ACC112 (cell line): ENCODE measurements at regions not wholly inside any gene's neighbourhood (a gene's known extent, or its start where the extent isn't known, plus 50 kb on each side); places are given as distances from the start of the nearest gene placed in this dataset.
A peak's percentile ranks its signal among the peaks of the same experiment; 100 is the strongest.

Experiments used
- H2AFZ ChIP-seq: fragments of 200-600 bp; sonication (generic); one replicate; pipeline ENCODE4 v1.6.0; 2017; ENCODE audit warnings: antibody characterized with exemption, low read length; ENCODE audit not compliant: unreplicated experiment
- H3K27ac ChIP-seq: fragments of 200-600 bp; sonication (generic); 2 replicates; pipeline ENCODE4 v1.5.1; 2014; ENCODE audit warnings: low read depth, mild to moderate bottlenecking, antibody characterized with exemption, low read length, moderate library complexity
- H3K27me3 ChIP-seq: fragments of 200-600 bp; sonication (generic); 2 replicates; pipeline ENCODE4 v1.6.1; 2014; ENCODE audit warnings: mild to moderate bottlenecking, antibody characterized with exemption, low read length, moderate library complexity, mixed read lengths; ENCODE audit not compliant: insufficient read depth
- H3K36me3 ChIP-seq: fragments of 200-600 bp; sonication (generic); 2 replicates; pipeline ENCODE4 v1.6.1; 2016; ENCODE audit warnings: mild to moderate bottlenecking, antibody characterized with exemption, low read length, moderate library complexity, mixed read lengths; ENCODE audit not compliant: insufficient read depth
- H3K4me1 ChIP-seq: fragments of 200-600 bp; sonication (generic); one replicate; pipeline ENCODE4 v1.6.1; 2016; ENCODE audit warnings: low read length, mixed read lengths; ENCODE audit not compliant: insufficient read depth, unreplicated experiment, control insufficient read depth
- H3K4me3 ChIP-seq: fragments of 200-600 bp; sonication (generic); 2 replicates; pipeline ENCODE4 v1.5.1; 2014; ENCODE audit warnings: mild to moderate bottlenecking, low read depth, low read length
- H3K79me2 ChIP-seq: fragments of 200-600 bp; sonication (generic); one replicate; pipeline ENCODE4 v1.6.0; 2016; ENCODE audit warnings: low read length; ENCODE audit not compliant: control insufficient read depth, unreplicated experiment, insufficient read depth

GRCh38 chr14:54220704-54221431 is 175.9 kb upstream of the CDKN3 start:
- Histone ChIP-seq H3K4me1 (peaks cover 5% of the 10 kb centered on the region), H3K4me3 (peak overlapping the region; percentile 72), H3K36me3 (no peaks in the 10 kb centered on the region), H3K27me3 (peaks cover 7% of the 10 kb centered on the region; the same call in 1 of the 2 replicates), H3K27ac (no peak overlapping the region), H2AFZ (peak overlapping the region; percentile 68), H3K79me2 (no peaks in the 10 kb centered on the region)

DNA sequence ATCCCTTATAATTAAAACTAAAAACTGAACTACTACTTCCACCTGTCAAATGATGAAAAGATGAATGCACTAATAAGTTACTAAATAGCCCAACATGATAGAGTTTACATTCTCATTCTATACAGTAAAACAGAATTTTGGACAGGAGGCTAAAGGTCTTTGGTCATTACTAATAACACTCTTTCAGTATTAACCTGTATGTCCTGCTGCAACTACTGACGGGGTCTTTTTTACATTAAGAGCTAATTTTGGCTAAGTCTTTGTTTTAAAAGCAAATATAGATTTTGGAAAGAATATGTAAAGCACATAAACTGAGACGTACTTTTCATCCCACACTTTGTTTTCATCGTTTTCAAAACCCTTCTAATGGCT is 175.4 kb upstream of the CDKN3 start:
- Histone ChIP-seq H3K4me3 (no peak overlapping the region), H3K27ac (no peak overlapping the region), H3K36me3 (no peaks in the 10 kb centered on the region), H2AFZ (no peak overlapping the region), H3K79me2 (no peaks in the 10 kb centered on the region), H3K4me1 (peaks cover 5% of the 10 kb centered on the region), H3K27me3 (peaks cover 7% of the 10 kb centered on the region; the same call in 1 of the 2 replicates)

DNA sequence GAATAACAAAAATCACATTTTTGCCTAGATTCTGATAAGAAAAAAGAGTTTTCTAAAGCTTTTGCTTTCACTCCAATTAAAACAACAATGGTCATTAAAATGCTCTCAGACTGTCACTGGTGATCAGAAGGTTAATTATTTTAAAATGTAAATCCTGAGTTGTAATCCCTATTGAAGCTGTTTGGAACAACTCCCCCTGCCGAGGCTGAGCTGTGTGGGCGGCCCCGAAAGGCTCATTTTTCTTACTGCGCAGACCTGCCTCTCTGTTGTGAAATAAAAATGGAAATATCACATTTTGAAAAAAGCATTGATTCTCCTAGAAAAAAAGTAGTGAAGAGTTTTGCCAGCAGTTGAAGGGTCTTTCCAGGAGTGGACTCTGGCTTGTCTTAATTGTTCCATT is 174.8 kb upstream of the CDKN3 start:
- H3K4me1 ChIP-seq: peaks cover 5% of the 10 kb centered on the region
- no peaks in the 10 kb centered on the region for H3K79me2 ChIP-seq
- H3K27me3 ChIP-seq: peaks cover 7% of the 10 kb centered on the region; the same call in 1 of the 2 replicates
- H3K4me3 ChIP-seq: no peak overlapping the region
- H2AFZ ChIP-seq: no peak overlapping the region
- H3K27ac ChIP-seq: no peak overlapping the region
- no peaks in the 10 kb centered on the region for H3K36me3 ChIP-seq

- Histone ChIP-seq H3K36me3 (no peaks in the 10 kb centered on the region), H3K79me2 (no peaks in the 10 kb centered on the region), H3K27ac (no peak overlapping the region), H3K27me3 (peaks cover 7% of the 10 kb centered on the region; the same call in 1 of the 2 replicates), H2AFZ (no peak overlapping the region), H3K4me1 (peaks cover 5% of the 10 kb centered on the region), H3K4me3 (no peak overlapping the region)
Observed at GRCh38 chr14:54223831-54224402, 172.9 kb upstream of the CDKN3 start.

DNA sequence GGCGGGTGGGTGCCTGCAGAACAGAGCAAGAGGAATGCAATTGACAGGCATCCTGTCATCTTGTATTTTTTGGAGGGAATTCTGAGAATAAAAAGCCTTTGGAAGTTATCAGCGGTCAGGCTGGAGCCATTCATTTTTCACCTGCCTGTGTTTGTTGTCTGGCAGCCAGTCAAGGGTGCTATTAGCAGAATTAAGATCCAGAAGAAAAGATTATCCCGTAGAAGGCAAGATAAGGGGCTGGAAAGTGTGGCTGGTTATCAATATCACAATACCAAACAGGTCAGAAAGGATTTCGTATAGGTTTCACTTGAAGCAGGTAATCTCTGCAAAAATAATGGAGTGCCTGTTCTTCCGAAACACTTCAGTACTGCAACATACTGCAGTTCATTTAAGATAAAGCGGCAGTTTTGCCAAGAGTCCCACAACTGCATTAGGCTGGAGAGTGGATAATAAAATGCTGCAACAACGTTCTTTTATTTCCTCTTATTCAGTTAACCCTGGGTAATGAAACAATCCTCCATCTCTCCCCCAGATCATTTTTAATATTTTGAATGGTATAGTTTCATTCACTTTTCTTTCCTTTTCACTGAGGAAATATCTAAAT is 171.2 kb upstream of the CDKN3 start:
- no peaks in the 10 kb centered on the region for H3K36me3 ChIP-seq
- no peak overlapping the region for H2AFZ ChIP-seq
- H3K4me1 ChIP-seq: peaks cover 3% of the 10 kb centered on the region
- H3K4me3 ChIP-seq: no peak overlapping the region
- H3K27me3 ChIP-seq: peaks cover 4% of the 10 kb centered on the region; the same call in 1 of the 2 replicates
- H3K27ac ChIP-seq: no peak overlapping the region
- no peaks in the 10 kb centered on the region for H3K79me2 ChIP-seq

- Histone ChIP-seq H3K36me3 (no peaks in the 10 kb centered on the region), H2AFZ (no peak overlapping the region), H3K4me3 (no peak overlapping the region), H3K4me1 (no peaks in the 10 kb centered on the region), H3K27me3 (no peaks in the 10 kb centered on the region; the same call in 1 of the 2 replicates), H3K27ac (no peak overlapping the region), H3K79me2 (no peaks in the 10 kb centered on the region)
Observed at GRCh38 chr14:54226103-54226502, 170.7 kb upstream of the CDKN3 start.

- Histone ChIP-seq H3K27me3 (no peaks in the 10 kb centered on the region; the same call in 1 of the 2 replicates), H3K4me3 (no peak overlapping the region), H3K27ac (no peak overlapping the region), H3K36me3 (no peaks in the 10 kb centered on the region), H3K4me1 (no peaks in the 10 kb centered on the region), H2AFZ (no peak overlapping the region), H3K79me2 (no peaks in the 10 kb centered on the region)
Observed at GRCh38 chr14:54226558-54226957, 170.2 kb upstream of the CDKN3 start.

- Histone ChIP-seq H3K36me3 (no peaks in the 10 kb centered on the region), H3K27me3 (no peaks in the 10 kb centered on the region), H3K27ac (no peak overlapping the region), H3K4me3 (no peak overlapping the region), H3K4me1 (no peaks in the 10 kb centered on the region), H2AFZ (no peak overlapping the region), H3K79me2 (no peaks in the 10 kb centered on the region)
Observed at GRCh38 chr14:54229136-54229535, 167.7 kb upstream of the CDKN3 start.

DNA sequence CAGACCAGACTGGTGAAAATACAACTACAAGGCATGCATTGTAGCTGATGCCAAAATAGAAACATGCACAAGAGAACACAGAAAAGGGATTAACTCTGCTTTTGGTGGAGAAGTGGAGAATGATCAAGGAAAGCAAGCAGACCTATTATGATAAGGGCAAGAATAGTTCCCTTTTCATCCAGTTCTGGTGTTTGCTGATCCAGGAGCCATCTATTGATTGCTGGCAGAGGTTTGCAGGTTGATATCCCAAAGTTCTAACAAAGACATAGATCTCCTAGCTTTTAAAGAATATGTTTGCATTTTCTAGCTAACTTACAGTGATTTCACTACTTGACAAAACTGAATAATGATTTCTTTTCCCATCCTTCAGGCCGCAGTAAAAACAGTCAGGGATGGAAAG is 166.2 kb upstream of the CDKN3 start:
- Histone ChIP-seq H3K27ac (no peak overlapping the region), H2AFZ (no peak overlapping the region), H3K4me1 (no peaks in the 10 kb centered on the region), H3K4me3 (no peak overlapping the region), H3K79me2 (no peaks in the 10 kb centered on the region), H3K27me3 (no peaks in the 10 kb centered on the region), H3K36me3 (no peaks in the 10 kb centered on the region)

DNA sequence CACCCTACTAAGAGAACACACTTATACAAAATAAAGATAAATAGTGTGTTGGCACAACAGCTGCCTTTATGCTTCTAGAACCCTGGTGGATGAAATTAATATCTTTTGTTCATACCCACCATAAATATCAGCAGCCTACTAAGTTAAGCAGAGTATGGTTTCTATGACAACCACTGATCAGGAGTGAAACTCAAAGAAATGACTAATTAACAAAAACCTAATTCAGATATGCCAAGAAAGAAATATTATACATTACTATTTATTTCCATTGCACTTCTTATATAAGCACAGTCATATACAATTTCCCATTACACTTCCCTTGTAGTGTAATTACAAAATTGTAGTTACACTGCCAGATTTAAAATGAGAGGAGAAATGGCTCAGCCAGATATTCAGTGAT is 164.1 kb upstream of the CDKN3 start:
- Histone ChIP-seq H3K27me3 (no peaks in the 10 kb centered on the region), H3K27ac (no peak overlapping the region), H2AFZ (no peak overlapping the region), H3K36me3 (no peaks in the 10 kb centered on the region), H3K4me1 (no peaks in the 10 kb centered on the region), H3K4me3 (no peak overlapping the region), H3K79me2 (no peaks in the 10 kb centered on the region)

- H3K4me1 ChIP-seq: no peaks in the 10 kb centered on the region
- H3K27me3 ChIP-seq: no peaks in the 10 kb centered on the region
- H2AFZ ChIP-seq: no peak overlapping the region
- no peaks in the 10 kb centered on the region for H3K79me2 ChIP-seq
- no peak overlapping the region for H3K27ac ChIP-seq
- H3K4me3 ChIP-seq: no peak overlapping the region
- no peaks in the 10 kb centered on the region for H3K36me3 ChIP-seq
Observed at GRCh38 chr14:54241517-54241916, 155.3 kb upstream of the CDKN3 start.
